ENCODE measurements at regions not wholly inside any gene's neighbourhood (a gene's known extent, or its start where the extent isn't known, plus 50 kb on each side); places are given as distances from the start of the nearest gene placed in this dataset.

DNA sequence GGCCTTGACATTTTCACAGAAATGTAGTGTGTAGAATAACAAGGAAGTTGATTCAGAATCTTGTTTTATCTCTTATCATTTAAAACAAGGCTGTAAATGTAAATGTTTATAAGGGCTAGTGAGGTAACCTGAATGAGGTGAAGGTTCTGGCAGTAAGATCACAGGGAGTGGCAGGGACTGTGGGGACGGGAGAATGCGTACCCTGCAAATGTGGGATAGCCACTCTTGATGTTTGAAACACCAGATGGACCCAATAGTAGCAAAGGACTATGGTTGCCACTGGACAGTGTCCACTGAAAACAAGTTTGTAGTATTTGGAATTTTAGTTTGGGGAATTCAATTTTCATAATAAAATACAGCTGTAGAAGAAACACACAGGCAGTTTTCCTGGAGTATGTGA lies 155.3 kb downstream of the FHIP1A start:
- Histone ChIP-seq H3K4me3 (ENCODE audit: low read length) (no peak overlapping the region), H3K27ac (ENCODE audit: low read length) (no peak overlapping the region), H3K4me1 (ENCODE audit: control insufficient read depth, insufficient read depth, low read length) (no peaks in the 10 kb centered on the region), H3K27me3 (ENCODE audit: control insufficient read depth, insufficient read depth) (no peaks in the 10 kb centered on the region), H3K9me3 (ENCODE audit: control insufficient read depth, low read length) (no peaks in the 10 kb centered on the region)
- WGBS, result 86% methylated on average over 2 of the region's 2 CpGs
- ATAC-seq (no peak), DNase-seq (no peak)
- intact Hi-C loops (cut with DNase I), result no loop called here

GRCh38 chr4:151565583-151565982 lies 156.6 kb downstream of the FHIP1A start:
- Histone ChIP-seq H3K9me3 (ENCODE audit: control insufficient read depth, low read length) (no peaks in the 10 kb centered on the region), H3K4me1 (ENCODE audit: control insufficient read depth, insufficient read depth, low read length) (no peaks in the 10 kb centered on the region), H3K27me3 (ENCODE audit: control insufficient read depth, insufficient read depth) (no peaks in the 10 kb centered on the region), H3K27ac (ENCODE audit: low read length) (no peak overlapping the region), H3K4me3 (ENCODE audit: low read length) (no peak overlapping the region)
- intact Hi-C loops (cut with DNase I), result no loop called here
- DNase-seq, result no peak
- ATAC-seq, result no peak
- 84% methylated on average over 3 of the region's 3 CpGs for WGBS

- Histone ChIP-seq H3K4me3 (ENCODE audit: low read length) (no peak overlapping the region), H3K27me3 (ENCODE audit: control insufficient read depth, insufficient read depth) (no peaks in the 10 kb centered on the region), H3K9me3 (ENCODE audit: control insufficient read depth, low read length) (no peaks in the 10 kb centered on the region), H3K27ac (ENCODE audit: low read length) (no peak overlapping the region), H3K4me1 (ENCODE audit: control insufficient read depth, insufficient read depth, low read length) (no peaks in the 10 kb centered on the region)
- WGBS, result 95% methylated on average over 3 of the region's 3 CpGs
- no peak for ATAC-seq
- intact Hi-C loops (cut with DNase I), result no loop called here
- DNase-seq, result no peak
Measured at GRCh38 chr4:151566053-151566452, 157.1 kb downstream of the FHIP1A start.

DNA sequence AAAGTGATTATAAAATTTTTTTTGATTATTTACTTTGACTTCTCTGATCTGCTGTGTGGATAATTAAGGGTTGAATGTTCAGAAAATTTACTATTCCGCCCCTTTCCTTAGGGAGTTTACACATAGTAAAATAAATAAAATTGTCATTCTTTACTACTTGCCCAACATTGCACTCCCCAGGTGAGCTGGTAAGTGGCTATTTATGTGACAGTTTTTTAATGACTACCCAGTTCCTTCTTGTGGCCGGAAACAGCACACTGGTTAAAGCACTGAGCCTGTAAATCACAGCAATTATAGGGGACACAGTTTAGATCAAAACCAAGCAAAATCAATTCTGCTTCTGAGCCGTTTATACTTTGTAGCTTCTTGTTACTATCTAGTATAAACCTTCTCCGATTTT lies 158.1 kb downstream of the FHIP1A start:
- no peak overlapping the region for H3K27ac ChIP-seq (ENCODE audit: low read length)
- H3K27me3 ChIP-seq (ENCODE audit: control insufficient read depth, insufficient read depth), result no peaks in the 10 kb centered on the region
- DNase-seq (no peak), ATAC-seq (no peak)
- H3K9me3 ChIP-seq (ENCODE audit: control insufficient read depth, low read length), result no peaks in the 10 kb centered on the region
- WGBS, result 72% methylated on average over 4 of the region's 4 CpGs
- intact Hi-C loops (cut with DNase I), result no loop called here
- no peaks in the 10 kb centered on the region for H3K4me1 ChIP-seq (ENCODE audit: control insufficient read depth, insufficient read depth, low read length)
- no peak overlapping the region for H3K4me3 ChIP-seq (ENCODE audit: low read length)

DNA sequence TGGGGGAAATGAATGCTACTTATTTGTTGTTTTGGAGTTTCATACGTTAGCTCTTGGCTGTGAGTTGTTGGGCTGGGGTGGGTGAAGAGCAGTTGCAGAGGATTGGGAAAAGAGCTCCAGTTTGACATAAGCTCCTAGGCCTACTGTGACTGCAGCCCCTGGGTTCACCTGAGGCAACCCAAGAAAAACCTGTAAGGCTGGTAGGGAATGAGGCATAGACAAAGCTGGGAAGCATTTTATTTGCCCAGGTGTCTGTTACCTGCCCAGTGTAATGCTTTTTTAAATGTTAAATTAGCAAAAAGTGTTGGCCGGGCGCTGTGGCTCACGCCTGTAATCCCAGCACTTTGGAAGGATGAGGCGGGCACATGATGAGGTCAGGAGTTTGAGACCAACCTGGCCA lies 160.0 kb downstream of the FHIP1A start:
- no peak for DNase-seq
- no peak for ATAC-seq
- Histone ChIP-seq H3K27me3 (ENCODE audit: control insufficient read depth, insufficient read depth) (no peaks in the 10 kb centered on the region), H3K27ac (ENCODE audit: low read length) (no peak overlapping the region), H3K4me3 (ENCODE audit: low read length) (no peak overlapping the region), H3K4me1 (ENCODE audit: control insufficient read depth, insufficient read depth, low read length) (no peaks in the 10 kb centered on the region), H3K9me3 (ENCODE audit: control insufficient read depth, low read length) (no peaks in the 10 kb centered on the region)
- WGBS, result 89% methylated on average over 5 of the region's 5 CpGs
- intact Hi-C loops (cut with DNase I), result no loop called here

GRCh38 chr4:151569650-151570049 lies 160.7 kb downstream of the FHIP1A start:
- Histone ChIP-seq H3K4me3 (ENCODE audit: low read length) (no peak overlapping the region), H3K27ac (ENCODE audit: low read length) (no peak overlapping the region), H3K4me1 (ENCODE audit: control insufficient read depth, insufficient read depth, low read length) (no peaks in the 10 kb centered on the region), H3K27me3 (ENCODE audit: control insufficient read depth, insufficient read depth) (no peaks in the 10 kb centered on the region), H3K9me3 (ENCODE audit: control insufficient read depth, low read length) (no peaks in the 10 kb centered on the region)
- DNase-seq, result no peak
- intact Hi-C loops (cut with DNase I), result no loop called here
- peak in 1 of 2 donors; percentile 47 for ATAC-seq

GRCh38 chr4:151573474-151573873 lies 164.5 kb downstream of the FHIP1A start:
- ATAC-seq, result no peak
- H3K4me3 ChIP-seq (ENCODE audit: low read length), result no peak overlapping the region
- no peaks in the 10 kb centered on the region for H3K4me1 ChIP-seq (ENCODE audit: control insufficient read depth, insufficient read depth, low read length)
- no peaks in the 10 kb centered on the region for H3K9me3 ChIP-seq (ENCODE audit: control insufficient read depth, low read length)
- no peak overlapping the region for H3K27ac ChIP-seq (ENCODE audit: low read length)
- no peak for DNase-seq
- H3K27me3 ChIP-seq (ENCODE audit: control insufficient read depth, insufficient read depth), result no peaks in the 10 kb centered on the region
- intact Hi-C loops (cut with DNase I), result no loop called here
- WGBS, result 93% methylated on average over 2 of the region's 2 CpGs

DNA sequence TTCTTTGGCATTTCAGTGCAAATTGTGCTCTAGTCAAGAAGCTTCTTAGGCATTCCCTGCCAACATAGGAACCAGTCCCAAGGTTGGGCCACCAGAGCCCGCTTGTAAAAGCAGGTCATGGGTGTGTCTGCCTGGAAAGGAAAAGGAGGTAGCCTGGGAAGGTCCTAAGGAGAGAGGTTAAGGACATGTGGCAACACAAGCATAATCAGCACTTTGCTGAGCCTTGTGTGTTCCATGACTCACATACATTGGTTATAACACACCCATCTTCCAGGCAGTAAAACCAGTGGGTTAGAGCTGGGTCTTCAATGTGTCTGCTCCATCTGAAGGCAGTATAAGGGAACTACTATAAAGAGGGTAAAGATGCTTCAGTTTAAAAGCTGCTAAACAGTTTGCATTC lies 165.0 kb downstream of the FHIP1A start:
- no peak overlapping the region for H3K4me3 ChIP-seq (ENCODE audit: low read length)
- intact Hi-C loops (cut with DNase I), result no loop called here
- H3K27me3 ChIP-seq (ENCODE audit: control insufficient read depth, insufficient read depth), result no peaks in the 10 kb centered on the region
- ATAC-seq, result peak in 1 of 2 donors; percentile 48
- H3K27ac ChIP-seq (ENCODE audit: low read length), result no peak overlapping the region
- no peaks in the 10 kb centered on the region for H3K4me1 ChIP-seq (ENCODE audit: control insufficient read depth, insufficient read depth, low read length)
- DNase-seq, result no peak
- 95% methylated on average over 1 of the region's 1 CpG for WGBS
- H3K9me3 ChIP-seq (ENCODE audit: control insufficient read depth, low read length), result no peaks in the 10 kb centered on the region

- ATAC-seq (no peak), DNase-seq (no peak)
- no peak overlapping the region for H3K27ac ChIP-seq (ENCODE audit: low read length)
- H3K4me3 ChIP-seq (ENCODE audit: low read length), result no peak overlapping the region
- H3K4me1 ChIP-seq (ENCODE audit: control insufficient read depth, insufficient read depth, low read length), result no peaks in the 10 kb centered on the region
- intact Hi-C loops (cut with DNase I), result no loop called here
- no peaks in the 10 kb centered on the region for H3K27me3 ChIP-seq (ENCODE audit: control insufficient read depth, insufficient read depth)
- no peaks in the 10 kb centered on the region for H3K9me3 ChIP-seq (ENCODE audit: control insufficient read depth, low read length)
Measured at GRCh38 chr4:151574968-151575367, 166.0 kb downstream of the FHIP1A start.

GRCh38 chr4:151575646-151576045 lies 166.7 kb downstream of the FHIP1A start:
- Histone ChIP-seq H3K9me3 (ENCODE audit: control insufficient read depth, low read length) (no peaks in the 10 kb centered on the region), H3K27me3 (ENCODE audit: control insufficient read depth, insufficient read depth) (no peaks in the 10 kb centered on the region), H3K4me3 (ENCODE audit: low read length) (no peak overlapping the region), H3K4me1 (ENCODE audit: control insufficient read depth, insufficient read depth, low read length) (no peaks in the 10 kb centered on the region), H3K27ac (ENCODE audit: low read length) (no peak overlapping the region)
- WGBS, result 85% methylated on average over 3 of the region's 3 CpGs
- DNase-seq (no peak), ATAC-seq (no peak)
- intact Hi-C loops (cut with DNase I), result no loop called here

GRCh38 chr4:151576627-151577026 lies 167.7 kb downstream of the FHIP1A start:
- Histone ChIP-seq H3K9me3 (ENCODE audit: control insufficient read depth, low read length) (no peaks in the 10 kb centered on the region), H3K4me3 (ENCODE audit: low read length) (no peak overlapping the region), H3K4me1 (ENCODE audit: control insufficient read depth, insufficient read depth, low read length) (no peaks in the 10 kb centered on the region), H3K27ac (ENCODE audit: low read length) (no peak overlapping the region), H3K27me3 (ENCODE audit: control insufficient read depth, insufficient read depth) (no peaks in the 10 kb centered on the region)
- DNase-seq (no peak), ATAC-seq (no peak)
- intact Hi-C loops (cut with DNase I), result no loop called here
- 62% methylated on average over 1 of the region's 1 CpG for WGBS

GRCh38 chr4:151581570-151581969 lies 172.6 kb downstream of the FHIP1A start:
- Histone ChIP-seq H3K27ac (ENCODE audit: low read length) (no peak overlapping the region), H3K27me3 (ENCODE audit: control insufficient read depth, insufficient read depth) (no peaks in the 10 kb centered on the region), H3K4me3 (ENCODE audit: low read length) (no peak overlapping the region), H3K4me1 (ENCODE audit: control insufficient read depth, insufficient read depth, low read length) (peaks cover 1% of the 10 kb centered on the region), H3K9me3 (ENCODE audit: control insufficient read depth, low read length) (no peaks in the 10 kb centered on the region)
- ATAC-seq (no peak), DNase-seq (no peak)
- 61% methylated on average over 2 of the region's 2 CpGs for WGBS
- intact Hi-C loops (cut with DNase I), result no loop called here
